OCI-LY7 (cell line): ENCODE measurements at regions not wholly inside any gene's neighbourhood (a gene's known extent, or its start where the extent isn't known, plus 50 kb on each side); places are given as distances from the start of the nearest gene placed in this dataset.

ENCODE experiments used
- BruUV-seq: library from RNA; stranded (reverse); fragments of 400-500 nt; replicated peaks from 2 replicates; lab custom pipeline; 2021; lab: Mats Ljungman, UMichigan
- CTCF ChIA-PET: fragments of 300-600 bp; sonication (Branson Sonifier 250); formaldehyde crosslinking; loops from one replicate; lab custom pipeline; 2022; ENCODE audit warnings: antibody characterized with exemption; ENCODE audit not compliant: unreplicated experiment; lab: Charles Lee
- POLR2A ChIA-PET: fragments of 300-600 bp; sonication (Branson Sonifier 250); formaldehyde crosslinking; loops from one replicate; lab custom pipeline; 2022; ENCODE audit warnings: antibody characterized with exemption; lab: Charles Lee
- DNase-seq: peaks from one replicate; pipeline ENCODE4 v3.0.0-alpha.2; 2015; ENCODE audit warnings: low spot score
- H2AFZ ChIP-seq: fragments of 200-600 bp; sonication (generic), shearing (Covaris generic); 2 replicates; pipeline ENCODE4 v1.6.1; 2014; ENCODE audit warnings: mild to moderate bottlenecking, antibody characterized with exemption, low read length, moderate library complexity
- H3K27ac ChIP-seq: fragments of 200-600 bp; sonication (generic); 2 replicates; pipeline ENCODE4 v1.5.1; 2014; ENCODE audit warnings: mixed run types, low read depth, mild to moderate bottlenecking, moderate library complexity, low read length, inconsistent platforms; ENCODE audit not compliant: poor library complexity, severe bottlenecking
- H3K36me3 ChIP-seq: fragments of 200-600 bp; sonication (generic); 2 replicates; pipeline ENCODE4 v1.6.1; 2014; ENCODE audit warnings: mild to moderate bottlenecking, antibody characterized with exemption, low read length, moderate library complexity, mixed read lengths; ENCODE audit not compliant: insufficient read depth
- H3K4me1 ChIP-seq: fragments of 200-600 bp; sonication (generic); 2 replicates; pipeline ENCODE4 v1.5.1; 2014; ENCODE audit warnings: mild to moderate bottlenecking, low read length; ENCODE audit not compliant: insufficient read depth, poor library complexity, severe bottlenecking
- H3K4me2 ChIP-seq: fragments of 200-600 bp; sonication (generic); 2 replicates; pipeline ENCODE4 v1.6.1; 2014; ENCODE audit warnings: mild to moderate bottlenecking, low read length
- H3K4me3 ChIP-seq: fragments of 200-600 bp; sonication (generic); 2 replicates; pipeline ENCODE4 v1.5.1; 2014; ENCODE audit warnings: mild to moderate bottlenecking, low read depth, low read length; ENCODE audit not compliant: poor library complexity, severe bottlenecking
- H3K79me2 ChIP-seq: fragments of 200-600 bp; sonication (generic); 2 replicates; pipeline ENCODE4 v1.6.1; 2016; ENCODE audit warnings: low read depth, mild to moderate bottlenecking, low read length, moderate library complexity, mixed read lengths; ENCODE audit not compliant: insufficient read depth
- H3K9me2 ChIP-seq: fragments of 200-600 bp; sonication (generic); 2 replicates; pipeline ENCODE4 v1.6.1; 2016; ENCODE audit warnings: mild to moderate bottlenecking, low read length, mixed read lengths; ENCODE audit not compliant: insufficient read depth
- H3K9me3 ChIP-seq: fragments of 200-600 bp; sonication (generic); 2 replicates; pipeline ENCODE4 v1.6.1; 2014; ENCODE audit warnings: mild to moderate bottlenecking, mixed run types, low read length, mixed read lengths
- H4K20me1 ChIP-seq: fragments of 200-600 bp; sonication (generic); 2 replicates; pipeline ENCODE4 v1.6.1; 2014; ENCODE audit warnings: mild to moderate bottlenecking, antibody characterized with exemption, low read length, moderate library complexity, mixed read lengths; ENCODE audit not compliant: insufficient read depth
- CTCF ChIP-seq: fragments of 200-600 bp; sonication (generic); conservative IDR thresholded peaks from 2 replicates; pipeline ENCODE4 v1.5.1; 2014; ENCODE audit warnings: mild to moderate bottlenecking, antibody characterized with exemption, low read length, moderate library complexity, mixed read lengths
- EZH2phosphoT487 ChIP-seq: fragments of 200-600 bp; sonication (generic); IDR thresholded peaks from 2 replicates; pipeline ENCODE4 v1.6.1; 2018; ENCODE audit warnings: low read depth, borderline replicate concordance, mild to moderate bottlenecking, mixed run types, antibody characterized with exemption, low read length, moderate library complexity, mixed read lengths
- intact Hi-C: fragments of 100-400 bp; cut with micrococcal nuclease; formaldehyde crosslinking; loops from one replicate; pipeline ENCODE4 v1.10.0; 2022; ENCODE audit not compliant: unreplicated experiment

GRCh38 chr22:49163960-49164690, 663.5 kb downstream of the BRD1 start:
- Histone ChIP-seq H3K9me2 (no peaks in the 10 kb centered on the region), H4K20me1 (no peaks in the 10 kb centered on the region), H3K9me3 (no peaks in the 10 kb centered on the region), H3K27ac (no peak overlapping the region), H3K4me3 (no peak overlapping the region), H3K36me3 (no peaks in the 10 kb centered on the region), H3K4me2 (no peak overlapping the region), H2AFZ (no peak overlapping the region), H3K4me1 (no peaks in the 10 kb centered on the region), H3K79me2 (no peaks in the 10 kb centered on the region)
- intact Hi-C loops: no loop called here
- no peak for TF ChIP-seq EZH2phosphoT487
- TF ChIP-seq CTCF: no peak
- POLR2A ChIA-PET: no interaction called here
- no peak for DNase-seq
- no TSS peak for BruUV-seq
- CTCF ChIA-PET: no interaction called here

- H3K4me3 ChIP-seq: no peak overlapping the region
- ChIA-PET POLR2A (no interaction called here), CTCF (no interaction called here)
- no peak overlapping the region for H3K27ac ChIP-seq
- BruUV-seq: no TSS peak
- H4K20me1 ChIP-seq: no peaks in the 10 kb centered on the region
- H3K9me2 ChIP-seq: no peaks in the 10 kb centered on the region
- TF ChIP-seq EZH2phosphoT487 (no peak), CTCF (no peak)
- no peaks in the 10 kb centered on the region for H3K79me2 ChIP-seq
- H3K4me1 ChIP-seq: no peaks in the 10 kb centered on the region
- H3K36me3 ChIP-seq: no peaks in the 10 kb centered on the region
- no peak for DNase-seq
- no peaks in the 10 kb centered on the region for H3K9me3 ChIP-seq
- H3K4me2 ChIP-seq: no peak overlapping the region
- intact Hi-C loops: no loop called here
- no peak overlapping the region for H2AFZ ChIP-seq
These were observed 664.3 kb downstream of the BRD1 start for GRCh38 chr22:49163258-49163959.

GRCh38 chr22:49162841-49163240, 664.8 kb downstream of the BRD1 start:
- ChIA-PET POLR2A (no interaction called here), CTCF (no interaction called here)
- H3K4me3 ChIP-seq: no peak overlapping the region
- no peaks in the 10 kb centered on the region for H3K9me2 ChIP-seq
- intact Hi-C loops: no loop called here
- no peaks in the 10 kb centered on the region for H3K36me3 ChIP-seq
- no peaks in the 10 kb centered on the region for H4K20me1 ChIP-seq
- no peak overlapping the region for H3K4me2 ChIP-seq
- no peaks in the 10 kb centered on the region for H3K9me3 ChIP-seq
- no peak overlapping the region for H2AFZ ChIP-seq
- H3K4me1 ChIP-seq: no peaks in the 10 kb centered on the region
- TF ChIP-seq EZH2phosphoT487: no peak
- TF ChIP-seq CTCF: no peak
- no peak overlapping the region for H3K27ac ChIP-seq
- no TSS peak for BruUV-seq
- H3K79me2 ChIP-seq: no peaks in the 10 kb centered on the region
- no peak for DNase-seq
